GM23248 (cell line): ENCODE measurements at regions not wholly inside any gene's neighbourhood (a gene's known extent, or its start where the extent isn't known, plus 50 kb on each side); places are given as distances from the start of the nearest gene placed in this dataset.

Experiments
- DNase-seq: peaks from one replicate; pipeline ENCODE4 v3.0.0-alpha.2; 2015
- H2AFZ ChIP-seq: fragments of 200-600 bp; sonication (generic); 2 replicates; pipeline ENCODE4 v1.6.1; 2016; ENCODE audit warnings: antibody characterized with exemption
- H3F3A ChIP-seq: fragments of 200-600 bp; sonication (generic); 2 replicates; pipeline ENCODE4 v1.6.1; 2016; ENCODE audit warnings: mild to moderate bottlenecking, antibody characterized with exemption, mixed run types; ENCODE audit not compliant: insufficient read depth
- H3K27ac ChIP-seq: fragments of 200-600 bp; sonication (generic); 2 replicates; pipeline ENCODE4 v1.5.1; 2016; ENCODE audit warnings: mild to moderate bottlenecking
- H3K27me3 ChIP-seq: fragments of 200-600 bp; sonication (generic); replicated peaks from 2 replicates; pipeline ENCODE4 v1.6.1; 2016; ENCODE audit warnings: mild to moderate bottlenecking; ENCODE audit not compliant: insufficient read depth
- H3K36me3 ChIP-seq: fragments of 200-600 bp; sonication (generic); 2 replicates; pipeline ENCODE4 v1.6.1; 2016; ENCODE audit warnings: low read depth, mild to moderate bottlenecking
- H3K4me1 ChIP-seq: fragments of 200-600 bp; sonication (generic); 2 replicates; pipeline ENCODE4 v1.6.1; 2016; ENCODE audit warnings: mild to moderate bottlenecking; ENCODE audit not compliant: insufficient read depth
- H3K4me2 ChIP-seq: fragments of 200-600 bp; sonication (generic); one replicate; pipeline ENCODE4 v1.6.1; 2016; ENCODE audit warnings: mild to moderate bottlenecking; ENCODE audit not compliant: unreplicated experiment
- H3K4me3 ChIP-seq: fragments of 200-600 bp; sonication (generic); 2 replicates; pipeline ENCODE4 v1.5.1; 2016; ENCODE audit warnings: mild to moderate bottlenecking
- H3K79me2 ChIP-seq: fragments of 200-600 bp; sonication (generic); 2 replicates; pipeline ENCODE4 v1.6.1; 2016; ENCODE audit warnings: mild to moderate bottlenecking; ENCODE audit not compliant: insufficient read depth
- H3K9ac ChIP-seq: fragments of 200-600 bp; sonication (generic); 2 replicates; pipeline ENCODE4 v1.6.1; 2016; ENCODE audit warnings: mild to moderate bottlenecking
- H3K9me2 ChIP-seq: fragments of 200-600 bp; sonication (generic); 2 replicates; pipeline ENCODE4 v1.6.1; 2016; ENCODE audit warnings: mixed run types, mild to moderate bottlenecking, moderate library complexity; ENCODE audit not compliant: insufficient read depth
- H3K9me3 ChIP-seq: fragments of 200-600 bp; sonication (generic); one replicate; pipeline ENCODE4 v1.6.1; 2017; ENCODE audit warnings: low read depth
- H4K20me1 ChIP-seq: fragments of 200-600 bp; sonication (generic); 2 replicates; pipeline ENCODE4 v1.6.0; 2016; ENCODE audit not compliant: insufficient read depth
- EZH2 ChIP-seq: fragments of 200-600 bp; sonication (generic); IDR thresholded peaks from 2 replicates; pipeline ENCODE4 v1.6.1; 2018; ENCODE audit warnings: antibody characterized with exemption, mild to moderate bottlenecking; ENCODE audit not compliant: insufficient read depth, poor library complexity, severe bottlenecking
- EZH2phosphoT487 ChIP-seq: fragments of 200-600 bp; sonication (generic); IDR thresholded peaks from 2 replicates; pipeline ENCODE4 v1.6.1; 2018; ENCODE audit warnings: antibody characterized with exemption, moderate library complexity, mild to moderate bottlenecking, low read depth; ENCODE audit not compliant: insufficient read depth
- WGBS, 2 experiments: methylation state at CpG; one replicate each; pipeline ENCODE4 v1.1.6; 2015 to 2017; ENCODE audit warnings: low lambda C conversion rate in 2 of 2, low coverage in 1 of 2; ENCODE audit errors: missing lambda C conversion rate in 2 of 2; 5-methylcytosine and 5-hydroxymethylcytosine counted together
- in situ Hi-C: fragments of 300-500 bp; cut with MboI; formaldehyde crosslinking; loops from 2 replicates; pipeline ENCODE4 v1.15.0; 2020

GRCh38 chr13:21949818-21950429, 279.1 kb downstream of the FGF9 start:
- H3K9me2 ChIP-seq, result no peaks in the 10 kb centered on the region
- H3K4me2 ChIP-seq, result no peak overlapping the region
- H4K20me1 ChIP-seq, result no peaks in the 10 kb centered on the region
- H3K27me3 ChIP-seq, result no peaks in the 10 kb centered on the region
- no peak overlapping the region for H2AFZ ChIP-seq
- no peak overlapping the region for H3K9ac ChIP-seq
- DNase-seq, result no peak
- in situ Hi-C loops, result no loop called here
- no peaks in the 10 kb centered on the region for H3K9me3 ChIP-seq
- 21 to 28% methylated on average over 6 of the region's 6 CpGs for WGBS, 2 experiments
- no peak overlapping the region for H3K27ac ChIP-seq
- no peak overlapping the region for H3K4me3 ChIP-seq
- no peaks in the 10 kb centered on the region for H3K4me1 ChIP-seq
- TF ChIP-seq EZH2phosphoT487 (no peak), EZH2 (no peak)
- no peaks in the 10 kb centered on the region for H3K79me2 ChIP-seq
- H3F3A ChIP-seq, result no peaks in the 10 kb centered on the region
- no peaks in the 10 kb centered on the region for H3K36me3 ChIP-seq

- in situ Hi-C loops, result no loop called here
- TF ChIP-seq EZH2, result no peak
- TF ChIP-seq EZH2phosphoT487, result no peak
These were observed 285.8 kb downstream of the FGF9 start for GRCh38 chr13:21956666-21957065.

GRCh38 chr13:21957833-21958232, 287.0 kb downstream of the FGF9 start:
- Histone ChIP-seq H3K9ac (no peak overlapping the region), H3K4me3 (no peak overlapping the region), H3K9me2 (no peaks in the 10 kb centered on the region), H3K36me3 (no peaks in the 10 kb centered on the region), H2AFZ (no peak overlapping the region), H3F3A (no peaks in the 10 kb centered on the region), H3K4me1 (0 out of 2 replicates have a peak, but pooled peaks cover 7% of the 10 kb centered on the region), H4K20me1 (no peaks in the 10 kb centered on the region), H3K9me3 (no peaks in the 10 kb centered on the region), H3K79me2 (no peaks in the 10 kb centered on the region), H3K27ac (no peak overlapping the region), H3K4me2 (no peak overlapping the region), H3K27me3 (no peaks in the 10 kb centered on the region)
- TF ChIP-seq EZH2 (no peak), EZH2phosphoT487 (no peak)
- peak; percentile 42 for DNase-seq
- in situ Hi-C loops, result no loop called here

More at GRCh38 chr13:21956666-21957065, 285.8 kb downstream of the FGF9 start:
- Histone ChIP-seq H3K9ac (no peak overlapping the region), H3K4me2 (no peak overlapping the region), H2AFZ (no peak overlapping the region), H3K36me3 (no peaks in the 10 kb centered on the region), H3K9me2 (no peaks in the 10 kb centered on the region), H3K9me3 (no peaks in the 10 kb centered on the region), H3K79me2 (no peaks in the 10 kb centered on the region), H3F3A (no peaks in the 10 kb centered on the region), H3K4me1 (0 out of 2 replicates have a peak, but pooled peaks cover 7% of the 10 kb centered on the region), H3K4me3 (no peak overlapping the region), H3K27ac (no peak overlapping the region), H3K27me3 (no peaks in the 10 kb centered on the region), H4K20me1 (no peaks in the 10 kb centered on the region)
- DNase-seq, result no peak
- 17 to 18% methylated on average over 1 of the region's 1 CpG for WGBS, 2 experiments

- no peak for DNase-seq
- no peak overlapping the region for H3K4me2 ChIP-seq
- no peaks in the 10 kb centered on the region for H3K36me3 ChIP-seq
- no peak overlapping the region for H2AFZ ChIP-seq
- peaks cover 10% of the 10 kb centered on the region; the same call in 1 of the 2 replicates for H3K4me1 ChIP-seq
- no peak overlapping the region for H3K4me3 ChIP-seq
- no peaks in the 10 kb centered on the region for H3K9me2 ChIP-seq
- H3F3A ChIP-seq, result no peaks in the 10 kb centered on the region
- no peaks in the 10 kb centered on the region for H3K27me3 ChIP-seq
- H3K27ac ChIP-seq, result no peak overlapping the region
- 68 to 75% methylated on average over 3 of the region's 3 CpGs for WGBS, 2 experiments
- TF ChIP-seq EZH2phosphoT487 (no peak), EZH2 (no peak)
- H3K79me2 ChIP-seq, result no peaks in the 10 kb centered on the region
- in situ Hi-C loops, result no loop called here
- no peak overlapping the region for H3K9ac ChIP-seq
- no peaks in the 10 kb centered on the region for H3K9me3 ChIP-seq
- H4K20me1 ChIP-seq, result no peaks in the 10 kb centered on the region
These were observed 289.2 kb downstream of the FGF9 start for GRCh38 chr13:21960108-21960507.

- Histone ChIP-seq H3K4me1 (peaks cover 4% of the 10 kb centered on the region; the same call in 1 of the 2 replicates), H3K79me2 (no peaks in the 10 kb centered on the region), H3K9me2 (no peaks in the 10 kb centered on the region), H3K9me3 (no peaks in the 10 kb centered on the region), H3K4me3 (no peak overlapping the region), H3K27ac (no peak overlapping the region), H3K27me3 (no peaks in the 10 kb centered on the region), H3F3A (no peaks in the 10 kb centered on the region), H3K9ac (no peak overlapping the region), H2AFZ (no peak overlapping the region), H3K36me3 (no peaks in the 10 kb centered on the region), H3K4me2 (no peak overlapping the region), H4K20me1 (no peaks in the 10 kb centered on the region)
- DNase-seq, result peak; percentile 43
- 36 to 46% methylated on average over 5 of the region's 5 CpGs for WGBS, 2 experiments
- TF ChIP-seq EZH2phosphoT487 (no peak), EZH2 (no peak)
- in situ Hi-C loops, result no loop called here
These were observed 293.8 kb downstream of the FGF9 start for GRCh38 chr13:21964686-21965085.
